GM12865 (cell line): ENCODE measurements at regions not wholly inside any gene's neighbourhood (a gene's known extent, or its start where the extent isn't known, plus 50 kb on each side); places are given as distances from the start of the nearest gene placed in this dataset.
"Not testable (repeated sequence)": the region's sequence is repeated elsewhere in the genome, so short reads cannot be mapped to it uniquely, and the experiment has no call there.

Experiments
- DNase-seq: peaks from one replicate; pipeline ENCODE4 v3.0.0; 2010; ENCODE audit warnings: low read depth
- H3K4me3 ChIP-seq: 2 replicates; pipeline ENCODE4 v1.5.1; 2011; ENCODE audit warnings: mild to moderate bottlenecking, low read depth, low read length, control low read depth
- CTCF ChIP-seq: IDR thresholded peaks from 2 replicates; pipeline ENCODE4 v1.5.1; 2011; ENCODE audit warnings: low read length, control low read depth, low read depth, inconsistent platforms; ENCODE audit not compliant: insufficient read depth; ENCODE audit errors: missing control alignments

- no peak for TF ChIP-seq CTCF
- DNase-seq, result no peak
- no peak overlapping the region for H3K4me3 ChIP-seq
These were observed 57.1 kb upstream of the KIF2B start for GRCh38 chr17:53765609-53766008.

GRCh38 chr17:53765129-53765528 is 57.6 kb upstream of the KIF2B start:
- no peak for DNase-seq
- no peak overlapping the region for H3K4me3 ChIP-seq
- TF ChIP-seq CTCF, result no peak

- no peak for DNase-seq
- no peak overlapping the region for H3K4me3 ChIP-seq
- TF ChIP-seq CTCF, result no peak
These were observed 65.2 kb upstream of the KIF2B start for GRCh38 chr17:53757559-53757958.

GRCh38 chr17:53757116-53757515 is 65.6 kb upstream of the KIF2B start:
- DNase-seq, H3K4me3 ChIP-seq: not testable (repeated sequence)

- TF ChIP-seq CTCF, result no peak
- DNase-seq, result no peak
- H3K4me3 ChIP-seq, result no peak overlapping the region
These were observed 73.5 kb upstream of the KIF2B start for GRCh38 chr17:53749178-53749577.

- DNase-seq, H3K4me3 ChIP-seq: not testable (repeated sequence)
These were observed 74.4 kb upstream of the KIF2B start for GRCh38 chr17:53748159-53748820.

- TF ChIP-seq CTCF, result no peak
- no peak for DNase-seq
- no peak overlapping the region for H3K4me3 ChIP-seq
These were observed 82.4 kb upstream of the KIF2B start for GRCh38 chr17:53740312-53740711.

GRCh38 chr17:53736516-53737240 is 86.0 kb upstream of the KIF2B start:
- no peak overlapping the region for H3K4me3 ChIP-seq
- TF ChIP-seq CTCF, result no peak
- DNase-seq, result no peak
